HG03159 (cell line): ENCODE measurements at regions not wholly inside any gene's neighbourhood (a gene's known extent, or its start where the extent isn't known, plus 50 kb on each side); places are given as distances from the start of the nearest gene placed in this dataset.
"Not testable (repeated sequence)": the region's sequence is repeated elsewhere in the genome, so short reads cannot be mapped to it uniquely, and the experiment has no call there.

ENCODE experiments used
- ATAC-seq: cut with Tn5 transposase; IDR thresholded peaks from one replicate; pipeline ENCODE4 v1.9.1; 2021; ENCODE audit warnings: mild to moderate bottlenecking, moderate library complexity; ENCODE audit not compliant: unreplicated experiment

GRCh38 chr7:17436126-17436525 is 137.7 kb downstream of the AHR start:
- ATAC-seq = no peak

GRCh38 chr7:17437586-17437985 is 139.1 kb downstream of the AHR start:
- no peak for ATAC-seq

GRCh38 chr7:17440025-17440784 is 141.8 kb downstream of the AHR start:
- ATAC-seq = not testable (repeated sequence)

- ATAC-seq = no peak
Observed at GRCh38 chr7:17440831-17441230, 142.4 kb downstream of the AHR start.

- ATAC-seq = no peak
Observed at GRCh38 chr7:17441557-17441956, 143.1 kb downstream of the AHR start.

GRCh38 chr7:17444151-17444550 is 145.7 kb downstream of the AHR start:
- no peak for ATAC-seq

- ATAC-seq = no peak
Observed at GRCh38 chr7:17444673-17445072, 146.2 kb downstream of the AHR start.

- no peak for ATAC-seq
Observed at GRCh38 chr7:17446340-17446739, 147.9 kb downstream of the AHR start.

- ATAC-seq = no peak
Observed at GRCh38 chr7:17447728-17448478, 149.5 kb downstream of the AHR start.

- ATAC-seq = no peak
Observed at GRCh38 chr7:17448479-17449423, 150.3 kb downstream of the AHR start.

- ATAC-seq = no peak
Observed at GRCh38 chr7:17456541-17456940, 158.1 kb downstream of the AHR start.

- no peak for ATAC-seq
Observed at GRCh38 chr7:17460001-17460400, 161.5 kb downstream of the AHR start.

GRCh38 chr7:17460665-17461064 is 162.2 kb downstream of the AHR start:
- no peak for ATAC-seq

- no peak for ATAC-seq
Observed at GRCh38 chr7:17462131-17462631, 163.7 kb downstream of the AHR start.

GRCh38 chr7:17463511-17464085 is 165.1 kb downstream of the AHR start:
- ATAC-seq = no peak

- ATAC-seq = no peak
Observed at GRCh38 chr7:17466216-17466615, 167.8 kb downstream of the AHR start.

- no peak for ATAC-seq
Observed at GRCh38 chr7:17467386-17467945, 169.0 kb downstream of the AHR start.

GRCh38 chr7:17471325-17471724 is 172.9 kb downstream of the AHR start:
- no peak for ATAC-seq

GRCh38 chr7:17472518-17472917 is 174.1 kb downstream of the AHR start:
- ATAC-seq = peak; percentile 30

GRCh38 chr7:17472939-17473338 is 174.5 kb downstream of the AHR start:
- peak; percentile 65 for ATAC-seq
